Activated naive CD8-positive, alpha-beta T cell treated with anti-CD3 and anti-CD28 coated beads, Interleukin-2, amount 50 U/mL, for 24 hours (primary cell): ENCODE measurements at regions not wholly inside any gene's neighbourhood (a gene's known extent, or its start where the extent isn't known, plus 50 kb on each side); places are given as distances from the start of the nearest gene placed in this dataset.
"Not testable (repeated sequence)": the region's sequence is repeated elsewhere in the genome, so short reads cannot be mapped to it uniquely, and the experiment has no call there.

Experiments
- ATAC-seq: fragments of 150-1000 bp; cut with Tn5 transposase; one replicate; pipeline ENCODE4 v1.10.0; 2021
- DNase-seq: peaks from one replicate; pipeline ENCODE4 v3.0.0; 2021
- H3K27ac Mint-ChIP-seq: one replicate; pipeline ENCODE4 v1.8.0; 2021; ENCODE audit warnings: mild to moderate bottlenecking, mixed read lengths
- H3K27me3 Mint-ChIP-seq: one replicate; pipeline ENCODE4 v1.8.0; 2021; ENCODE audit warnings: mixed read lengths
- H3K36me3 Mint-ChIP-seq: one replicate; pipeline ENCODE4 v1.8.0; 2021; ENCODE audit warnings: low read depth, mixed read lengths
- H3K4me1 Mint-ChIP-seq: one replicate; pipeline ENCODE4 v1.8.0; 2021; ENCODE audit warnings: mixed read lengths
- H3K4me3 Mint-ChIP-seq: one replicate; pipeline ENCODE4 v1.8.0; 2021; ENCODE audit warnings: mild to moderate bottlenecking, moderate library complexity, mixed read lengths
- H3K9me3 Mint-ChIP-seq: one replicate; pipeline ENCODE4 v1.8.0; 2021; ENCODE audit warnings: mixed read lengths

DNA sequence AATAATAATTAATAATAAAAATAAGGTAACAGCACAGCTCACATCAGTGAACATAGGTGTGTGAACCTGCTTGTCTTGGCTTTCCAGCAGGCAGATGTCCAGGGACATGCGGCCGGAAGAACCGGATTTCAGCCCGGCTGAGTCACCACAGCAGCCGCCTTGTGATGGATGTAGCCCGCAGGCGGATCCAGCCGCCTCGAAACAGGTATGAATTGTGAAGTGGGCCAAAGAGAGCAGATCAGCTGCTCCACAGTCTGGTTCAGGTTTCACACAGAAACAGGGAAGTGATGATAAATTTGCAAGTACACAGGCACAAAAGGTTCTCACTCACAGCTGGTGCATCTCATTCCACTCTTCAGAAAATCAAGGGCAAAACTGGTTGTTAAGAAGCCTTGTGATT lies 55.1 kb downstream of the ID4 start:
- no peaks in the 10 kb centered on the region for H3K4me1 Mint-ChIP-seq
- no peaks in the 10 kb centered on the region for H3K27me3 Mint-ChIP-seq
- ATAC-seq (no peak), DNase-seq (no peak)
- H3K4me3 Mint-ChIP-seq: no peak overlapping the region
- no peaks in the 10 kb centered on the region for H3K36me3 Mint-ChIP-seq
- no peaks in the 10 kb centered on the region for H3K9me3 Mint-ChIP-seq
- no peak overlapping the region for H3K27ac Mint-ChIP-seq

DNA sequence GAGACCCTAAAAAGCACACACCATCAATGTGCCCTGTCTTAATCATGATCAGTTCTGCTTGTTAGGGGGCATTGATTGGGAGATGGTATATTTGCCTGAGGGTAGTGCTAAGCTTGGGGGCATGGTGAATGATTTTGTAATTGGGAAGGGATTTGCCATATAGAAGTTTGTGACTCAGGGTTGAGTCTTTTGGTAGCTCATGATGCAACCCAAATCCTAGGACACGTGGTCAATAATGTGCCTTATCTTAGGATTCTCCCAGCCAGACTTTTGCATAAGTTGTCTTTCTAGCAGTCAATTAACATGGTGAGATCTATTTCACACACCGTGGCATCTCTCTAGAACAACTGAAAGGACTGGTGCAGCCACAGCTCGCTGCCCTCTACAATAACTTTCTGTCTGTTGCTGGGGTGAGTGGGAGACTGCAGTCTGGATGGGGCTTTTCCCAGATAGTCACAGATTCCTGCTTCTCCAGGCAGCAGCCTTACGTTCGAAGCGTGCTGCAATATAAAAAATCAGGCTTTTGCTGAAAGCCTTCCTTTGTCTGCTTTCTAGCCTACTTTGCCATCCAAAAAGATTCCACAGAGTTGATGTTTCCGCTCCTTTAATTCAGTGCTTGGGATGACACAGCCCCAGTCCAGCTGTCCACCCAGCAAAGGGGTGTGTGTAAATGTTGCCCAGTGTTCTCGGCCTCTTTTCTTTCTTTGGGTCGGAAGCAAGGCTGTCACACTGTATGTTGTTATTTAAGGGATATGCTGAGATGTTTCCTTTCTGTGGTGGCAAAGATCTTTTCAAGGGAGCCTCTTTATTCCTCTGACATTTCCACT lies 58.9 kb downstream of the ID4 start:
- DNase-seq: no peak
- H3K27me3 Mint-ChIP-seq: no peaks in the 10 kb centered on the region
- no peaks in the 10 kb centered on the region for H3K9me3 Mint-ChIP-seq
- no peaks in the 10 kb centered on the region for H3K36me3 Mint-ChIP-seq
- ATAC-seq: no peak
- H3K27ac Mint-ChIP-seq: no peak overlapping the region
- H3K4me1 Mint-ChIP-seq: no peaks in the 10 kb centered on the region
- H3K4me3 Mint-ChIP-seq: no peak overlapping the region

GRCh38 chr6:19896693-19897010 lies 59.5 kb downstream of the ID4 start:
- Mint-ChIP-seq H3K27me3 (no peaks in the 10 kb centered on the region), H3K36me3 (no peaks in the 10 kb centered on the region), H3K4me1 (no peaks in the 10 kb centered on the region), H3K4me3 (no peak overlapping the region), H3K27ac (no peak overlapping the region), H3K9me3 (no peaks in the 10 kb centered on the region)
- DNase-seq (no peak), ATAC-seq (no peak)

GRCh38 chr6:19898141-19898740 lies 61.1 kb downstream of the ID4 start:
- DNase-seq (no peak), ATAC-seq (no peak)
- Mint-ChIP-seq H3K27ac (no peak overlapping the region), H3K27me3 (no peaks in the 10 kb centered on the region), H3K4me1 (no peaks in the 10 kb centered on the region), H3K4me3 (no peak overlapping the region), H3K36me3 (no peaks in the 10 kb centered on the region), H3K9me3 (peaks cover 3% of the 10 kb centered on the region)

DNA sequence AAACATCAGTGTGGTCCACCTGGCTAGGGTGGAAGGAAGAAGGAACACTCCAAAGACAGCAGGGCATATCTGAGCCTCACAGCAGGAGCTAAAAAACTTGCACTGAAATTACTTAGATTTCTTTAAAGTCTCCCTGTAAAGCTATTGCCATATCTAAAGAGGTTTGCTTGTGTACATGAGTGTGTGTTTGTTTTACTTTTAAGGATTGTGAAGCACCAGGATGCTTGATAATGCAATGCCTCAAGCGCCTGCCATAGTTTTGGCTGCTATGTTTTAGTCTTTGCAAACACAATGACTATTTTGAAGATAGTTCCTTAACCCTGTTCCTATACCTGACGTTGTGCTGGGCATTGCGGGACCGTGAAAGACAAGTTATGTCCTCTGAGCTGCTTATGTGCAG lies 65.0 kb downstream of the ID4 start:
- Mint-ChIP-seq H3K4me3 (no peak overlapping the region), H3K9me3 (peaks cover 15% of the 10 kb centered on the region), H3K27me3 (no peaks in the 10 kb centered on the region), H3K4me1 (no peaks in the 10 kb centered on the region), H3K27ac (no peak overlapping the region), H3K36me3 (no peaks in the 10 kb centered on the region)
- no peak for ATAC-seq
- DNase-seq: no peak

DNA sequence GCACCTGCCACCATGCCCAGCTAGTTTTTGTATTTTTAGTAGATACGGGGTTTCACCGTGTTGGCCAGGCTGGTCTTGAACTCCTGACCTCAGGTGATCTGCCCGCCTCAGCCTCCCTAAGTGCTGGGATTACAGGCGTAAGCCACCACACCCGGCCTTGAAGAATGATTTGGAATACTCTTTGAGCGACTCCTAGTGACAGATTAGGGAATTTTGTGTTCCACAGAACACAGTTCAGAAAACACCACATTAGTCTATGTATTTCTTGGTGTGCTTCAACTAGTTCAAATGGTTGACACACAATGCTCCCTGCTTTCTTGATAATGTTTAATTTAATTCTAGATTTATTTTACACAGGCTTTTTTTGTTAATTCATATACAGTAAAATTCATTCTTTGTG lies 67.2 kb downstream of the ID4 start:
- not testable (repeated sequence) for H3K27ac Mint-ChIP-seq, DNase-seq, H3K4me3 Mint-ChIP-seq, H3K36me3 Mint-ChIP-seq, H3K4me1 Mint-ChIP-seq, H3K27me3 Mint-ChIP-seq, ATAC-seq
- H3K9me3 Mint-ChIP-seq: peaks cover 15% of the 10 kb centered on the region

DNA sequence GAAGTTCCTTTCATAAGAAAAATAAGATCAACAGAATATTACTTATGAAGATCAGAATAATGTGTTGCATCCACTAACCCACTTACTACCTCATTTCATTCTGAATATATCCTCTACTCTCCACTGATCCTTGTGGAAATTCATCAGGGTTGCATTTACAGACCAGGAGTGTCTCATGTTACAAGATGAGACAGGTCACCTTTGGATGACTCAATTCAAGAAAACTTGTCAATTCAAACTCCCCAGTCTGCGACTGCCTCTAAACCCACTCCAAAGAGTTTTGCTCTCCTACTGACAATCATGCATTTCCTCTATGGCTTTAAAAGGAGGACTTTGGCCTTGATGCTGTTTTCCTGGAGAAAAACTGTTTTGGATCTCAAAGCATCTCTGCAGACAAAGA lies 68.4 kb downstream of the ID4 start:
- no peak for DNase-seq
- no peak overlapping the region for H3K27ac Mint-ChIP-seq
- no peak for ATAC-seq
- no peak overlapping the region for H3K4me3 Mint-ChIP-seq
- no peaks in the 10 kb centered on the region for H3K27me3 Mint-ChIP-seq
- peaks cover 15% of the 10 kb centered on the region for H3K9me3 Mint-ChIP-seq
- H3K4me1 Mint-ChIP-seq: no peaks in the 10 kb centered on the region
- H3K36me3 Mint-ChIP-seq: no peaks in the 10 kb centered on the region

- H3K9me3 Mint-ChIP-seq: peaks cover 15% of the 10 kb centered on the region
- no peaks in the 10 kb centered on the region for H3K36me3 Mint-ChIP-seq
- H3K4me1 Mint-ChIP-seq: no peaks in the 10 kb centered on the region
- no peak for DNase-seq
- no peak overlapping the region for H3K4me3 Mint-ChIP-seq
- no peaks in the 10 kb centered on the region for H3K27me3 Mint-ChIP-seq
- H3K27ac Mint-ChIP-seq: no peak overlapping the region
- no peak for ATAC-seq
These were observed 69.0 kb downstream of the ID4 start for GRCh38 chr6:19906171-19906570.

GRCh38 chr6:19911223-19911622 lies 74.1 kb downstream of the ID4 start:
- H3K27ac Mint-ChIP-seq: no peak overlapping the region
- no peaks in the 10 kb centered on the region for H3K4me1 Mint-ChIP-seq
- no peaks in the 10 kb centered on the region for H3K27me3 Mint-ChIP-seq
- H3K4me3 Mint-ChIP-seq: no peak overlapping the region
- H3K36me3 Mint-ChIP-seq: no peaks in the 10 kb centered on the region
- DNase-seq (no peak), ATAC-seq (no peak)
- peaks cover 13% of the 10 kb centered on the region for H3K9me3 Mint-ChIP-seq

GRCh38 chr6:19918436-19918835 lies 81.3 kb downstream of the ID4 start:
- H3K36me3 Mint-ChIP-seq: no peaks in the 10 kb centered on the region
- no peaks in the 10 kb centered on the region for H3K4me1 Mint-ChIP-seq
- DNase-seq (no peak), ATAC-seq (no peak)
- H3K4me3 Mint-ChIP-seq: no peak overlapping the region
- H3K9me3 Mint-ChIP-seq: peaks cover 26% of the 10 kb centered on the region
- no peaks in the 10 kb centered on the region for H3K27me3 Mint-ChIP-seq
- H3K27ac Mint-ChIP-seq: no peak overlapping the region

GRCh38 chr6:19921786-19922185 lies 84.6 kb downstream of the ID4 start:
- Mint-ChIP-seq H3K27me3 (peaks cover 2% of the 10 kb centered on the region), H3K27ac (no peak overlapping the region), H3K4me3 (no peak overlapping the region), H3K9me3 (peaks cover 14% of the 10 kb centered on the region), H3K4me1 (no peaks in the 10 kb centered on the region), H3K36me3 (no peaks in the 10 kb centered on the region)
- ATAC-seq (no peak), DNase-seq (no peak)

GRCh38 chr6:19925533-19925932 lies 88.4 kb downstream of the ID4 start:
- Mint-ChIP-seq H3K9me3 (no peaks in the 10 kb centered on the region), H3K27ac (no peak overlapping the region), H3K36me3 (no peaks in the 10 kb centered on the region), H3K4me3 (no peak overlapping the region), H3K27me3 (peaks cover 2% of the 10 kb centered on the region), H3K4me1 (no peaks in the 10 kb centered on the region)
- no peak for DNase-seq
- no peak for ATAC-seq

GRCh38 chr6:19928461-19928860 lies 91.3 kb downstream of the ID4 start:
- H3K27ac Mint-ChIP-seq: no peak overlapping the region
- no peaks in the 10 kb centered on the region for H3K4me1 Mint-ChIP-seq
- no peak overlapping the region for H3K4me3 Mint-ChIP-seq
- no peaks in the 10 kb centered on the region for H3K9me3 Mint-ChIP-seq
- DNase-seq: no peak
- H3K36me3 Mint-ChIP-seq: no peaks in the 10 kb centered on the region
- ATAC-seq: no peak
- peaks cover 2% of the 10 kb centered on the region for H3K27me3 Mint-ChIP-seq

DNA sequence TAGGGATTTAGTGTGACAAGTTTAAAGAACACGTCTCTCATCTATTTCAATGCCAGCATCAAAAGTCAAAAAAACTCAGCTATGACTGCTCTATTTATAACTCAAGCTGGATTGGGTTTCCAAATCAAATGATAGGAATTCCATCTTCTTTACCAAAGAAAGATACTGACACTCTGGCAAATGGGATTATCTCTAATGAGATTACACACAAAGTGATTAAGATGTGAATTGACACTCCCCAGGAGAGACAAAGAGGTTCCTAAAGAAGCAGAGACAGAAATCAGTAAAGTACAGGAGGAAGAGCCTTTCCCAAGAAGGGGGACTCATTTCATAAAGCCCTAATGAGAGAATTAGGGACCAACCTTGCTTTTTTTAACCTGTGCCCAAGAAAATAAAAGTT lies 92.1 kb downstream of the ID4 start:
- no peaks in the 10 kb centered on the region for H3K4me1 Mint-ChIP-seq
- peaks cover under 1% of the 10 kb centered on the region for H3K27me3 Mint-ChIP-seq
- DNase-seq (no peak), ATAC-seq (no peak)
- H3K27ac Mint-ChIP-seq: no peak overlapping the region
- no peaks in the 10 kb centered on the region for H3K36me3 Mint-ChIP-seq
- no peak overlapping the region for H3K4me3 Mint-ChIP-seq
- H3K9me3 Mint-ChIP-seq: no peaks in the 10 kb centered on the region

DNA sequence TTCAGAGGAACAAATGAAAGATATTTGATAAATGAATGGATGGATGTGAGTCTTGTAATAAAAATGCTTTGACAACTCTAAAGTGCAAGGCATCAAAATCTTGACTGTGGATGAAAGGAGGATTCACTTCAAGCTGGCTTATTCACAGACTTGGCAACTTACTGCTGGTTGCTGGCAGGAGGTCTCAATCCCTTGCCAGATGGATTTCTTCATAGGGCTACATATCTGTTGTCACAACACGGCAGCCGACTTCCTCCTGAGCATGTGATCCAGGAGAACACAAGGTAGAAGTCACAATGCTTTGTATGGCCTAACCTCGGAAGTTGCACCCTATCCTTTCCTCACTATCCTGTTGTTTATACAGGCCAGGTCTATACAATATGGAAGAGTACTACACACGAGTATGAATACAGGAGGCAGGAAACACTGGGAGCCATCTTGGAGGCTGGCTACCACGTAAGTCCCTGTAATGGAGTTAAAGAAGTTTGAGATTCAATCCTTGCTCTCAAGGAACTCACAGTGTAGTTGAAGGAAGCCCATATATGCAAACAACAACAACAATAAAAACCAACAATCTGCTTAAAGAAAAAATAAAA lies 97.9 kb downstream of the ID4 start:
- no peak overlapping the region for H3K27ac Mint-ChIP-seq
- no peaks in the 10 kb centered on the region for H3K4me1 Mint-ChIP-seq
- no peaks in the 10 kb centered on the region for H3K9me3 Mint-ChIP-seq
- DNase-seq (no peak), ATAC-seq (no peak)
- no peaks in the 10 kb centered on the region for H3K36me3 Mint-ChIP-seq
- no peaks in the 10 kb centered on the region for H3K27me3 Mint-ChIP-seq
- H3K4me3 Mint-ChIP-seq: no peak overlapping the region
